PC-3 (cell line): ENCODE measurements at regions not wholly inside any gene's neighbourhood (a gene's known extent, or its start where the extent isn't known, plus 50 kb on each side); places are given as distances from the start of the nearest gene placed in this dataset.

Source experiments
- ATAC-seq: fragments of 200-7000 bp; cut with Tn5 transposase; 2 replicates; pipeline ENCODE4 v1.9.1; 2020; ENCODE audit warnings: mild to moderate bottlenecking, moderate library complexity
- BruUV-seq: library from RNA; stranded (reverse); fragments of 400-500 nt; replicated peaks from 2 replicates; lab custom pipeline; 2021; lab: Mats Ljungman, UMichigan
- CTCF ChIA-PET: fragments of 300-600 bp; sonication (Branson Sonifier 250); formaldehyde crosslinking; loops from one replicate; lab custom pipeline; 2022; ENCODE audit warnings: antibody characterized with exemption; lab: Charles Lee
- POLR2A ChIA-PET: fragments of 300-600 bp; sonication (Branson Sonifier 250); formaldehyde crosslinking; loops from one replicate; lab custom pipeline; 2022; ENCODE audit warnings: antibody characterized with exemption; ENCODE audit not compliant: unreplicated experiment; lab: Charles Lee
- DNase-seq: peaks from one replicate; pipeline ENCODE4 v3.0.0-alpha.2; 2015
- H2AFZ ChIP-seq: fragments of 300-600 bp; sonication (generic); 2 replicates; pipeline ENCODE4 v1.6.0; 2016; ENCODE audit warnings: antibody characterized with exemption, low read length
- H3F3A ChIP-seq: fragments of 300-600 bp; sonication (generic); one replicate; pipeline ENCODE4 v1.6.0; 2017; ENCODE audit warnings: antibody characterized with exemption, low read length, control low read depth, mild to moderate bottlenecking; ENCODE audit not compliant: unreplicated experiment
- H3K27ac ChIP-seq: fragments of 300-600 bp; sonication (generic); 2 replicates; pipeline ENCODE4 v1.5.1; 2016; ENCODE audit warnings: mild to moderate bottlenecking, low read length
- H3K27me3 ChIP-seq: fragments of 300-600 bp; sonication (generic); 2 replicates; pipeline ENCODE4 v1.6.1; 2016; ENCODE audit warnings: low read length, mixed read lengths
- H3K36me3 ChIP-seq: fragments of 300-600 bp; sonication (generic); 2 replicates; pipeline ENCODE4 v1.6.1; 2016; ENCODE audit warnings: low read depth, mixed run types, low read length, mixed read lengths
- H3K4me1 ChIP-seq: fragments of 300-600 bp; sonication (generic); 2 replicates; pipeline ENCODE4 v1.5.1; 2016; ENCODE audit warnings: low read length; ENCODE audit not compliant: insufficient read depth
- H3K4me2 ChIP-seq: fragments of 300-600 bp; sonication (generic); 2 replicates; pipeline ENCODE4 v1.6.0; 2016; ENCODE audit warnings: low read length
- H3K4me3 ChIP-seq: fragments of 300-600 bp; sonication (generic); 2 replicates; pipeline ENCODE4 v1.5.1; 2016; ENCODE audit warnings: mild to moderate bottlenecking, low read length, mixed read lengths
- H3K79me2 ChIP-seq: fragments of 300-600 bp; sonication (generic); 2 replicates; pipeline ENCODE4 v1.6.1; 2017; ENCODE audit warnings: low read length, mixed read lengths
- H3K9ac ChIP-seq: fragments of 300-600 bp; sonication (generic); 2 replicates; pipeline ENCODE4 v1.6.0; 2016; ENCODE audit warnings: mild to moderate bottlenecking, low read length
- H3K9me2 ChIP-seq: fragments of 300-600 bp; sonication (generic); replicated peaks from 2 replicates; pipeline ENCODE4 v1.6.1; 2016; ENCODE audit warnings: mixed run types, low read length, mixed read lengths
- H3K9me3 ChIP-seq: fragments of 300-600 bp; sonication (generic); 2 replicates; pipeline ENCODE4 v1.6.1; 2016; ENCODE audit warnings: low read length, mixed read lengths
- H4K20me1 ChIP-seq: fragments of 300-600 bp; sonication (generic); 2 replicates; pipeline ENCODE4 v1.6.1; 2016; ENCODE audit warnings: low read length, mixed read lengths
- CTCF ChIP-seq: fragments of 300-600 bp; sonication (generic); conservative IDR thresholded peaks from 2 replicates; pipeline ENCODE4 v1.5.1; 2017; ENCODE audit warnings: antibody characterized with exemption, low read depth, mild to moderate bottlenecking, low read length
- EZH2 ChIP-seq: fragments of 300-600 bp; sonication (generic); IDR thresholded peaks from one replicate; pipeline ENCODE4 v1.6.1; 2017; ENCODE audit warnings: antibody characterized with exemption, mild to moderate bottlenecking, low read length; ENCODE audit not compliant: unreplicated experiment
- EZH2phosphoT487 ChIP-seq: fragments of 300-600 bp; sonication (generic); IDR thresholded peaks from 2 replicates; pipeline ENCODE4 v1.6.1; 2018; ENCODE audit warnings: mild to moderate bottlenecking, antibody characterized with exemption, low read length, borderline replicate concordance
- intact Hi-C: fragments of 100-400 bp; cut with micrococcal nuclease; formaldehyde crosslinking; loops from 2 replicates; pipeline ENCODE4 v1.9.0; 2023

GRCh38 chr3:80244390-80244789, 476.6 kb upstream of the ROBO1 start:
- H3K79me2 ChIP-seq = no peaks in the 10 kb centered on the region
- no peaks in the 10 kb centered on the region for H3F3A ChIP-seq
- no peaks in the 10 kb centered on the region for H3K27me3 ChIP-seq
- no peak for TF ChIP-seq EZH2
- TF ChIP-seq EZH2phosphoT487 = no peak
- no peak for TF ChIP-seq CTCF
- ChIA-PET POLR2A (no interaction called here), CTCF (no interaction called here)
- H3K4me1 ChIP-seq = no peaks in the 10 kb centered on the region
- no peak overlapping the region for H3K4me3 ChIP-seq
- no peak overlapping the region for H3K27ac ChIP-seq
- H3K9me2 ChIP-seq = no peaks in the 10 kb centered on the region
- no TSS peak for BruUV-seq
- H3K9ac ChIP-seq = no peak overlapping the region
- no peak overlapping the region for H3K4me2 ChIP-seq
- ATAC-seq (no peak), DNase-seq (no peak)
- H3K9me3 ChIP-seq = no peaks in the 10 kb centered on the region
- no peak overlapping the region for H2AFZ ChIP-seq
- H4K20me1 ChIP-seq = no peaks in the 10 kb centered on the region
- intact Hi-C loops = no loop called here
- no peaks in the 10 kb centered on the region for H3K36me3 ChIP-seq

GRCh38 chr3:80241791-80242190, 474.0 kb upstream of the ROBO1 start:
- no peaks in the 10 kb centered on the region for H3K9me3 ChIP-seq
- ChIA-PET POLR2A (no interaction called here), CTCF (no interaction called here)
- no peak for TF ChIP-seq EZH2
- no peak for TF ChIP-seq CTCF
- no peak for TF ChIP-seq EZH2phosphoT487
- intact Hi-C loops = no loop called here
- DNase-seq (no peak), ATAC-seq (no peak)
- H3K79me2 ChIP-seq = no peaks in the 10 kb centered on the region
- no peaks in the 10 kb centered on the region for H3K4me1 ChIP-seq
- no peaks in the 10 kb centered on the region for H3K36me3 ChIP-seq
- H3K9me2 ChIP-seq = no peaks in the 10 kb centered on the region
- H3K4me2 ChIP-seq = no peak overlapping the region
- no peaks in the 10 kb centered on the region for H3F3A ChIP-seq
- H4K20me1 ChIP-seq = no peaks in the 10 kb centered on the region
- no peak overlapping the region for H3K27ac ChIP-seq
- no peak overlapping the region for H3K9ac ChIP-seq
- H2AFZ ChIP-seq = no peak overlapping the region
- H3K4me3 ChIP-seq = no peak overlapping the region
- no peaks in the 10 kb centered on the region for H3K27me3 ChIP-seq
- no TSS peak for BruUV-seq

- peaks cover 4% of the 10 kb centered on the region for H3K4me1 ChIP-seq
- H3K4me2 ChIP-seq = no peak overlapping the region
- no peaks in the 10 kb centered on the region for H3K9me2 ChIP-seq
- no peak for TF ChIP-seq EZH2phosphoT487
- no peak for TF ChIP-seq EZH2
- TF ChIP-seq CTCF = no peak
- no peaks in the 10 kb centered on the region for H3K79me2 ChIP-seq
- no peaks in the 10 kb centered on the region for H3K9me3 ChIP-seq
- no peaks in the 10 kb centered on the region for H3K27me3 ChIP-seq
- H3K27ac ChIP-seq = no peak overlapping the region
- H3K9ac ChIP-seq = no peak overlapping the region
- no TSS peak for BruUV-seq
- intact Hi-C loops = no loop called here
- DNase-seq (no peak), ATAC-seq (no peak)
- ChIA-PET POLR2A (no interaction called here), CTCF (no interaction called here)
- H3K4me3 ChIP-seq = no peak overlapping the region
- no peaks in the 10 kb centered on the region for H3F3A ChIP-seq
- H4K20me1 ChIP-seq = no peaks in the 10 kb centered on the region
- H3K36me3 ChIP-seq = no peaks in the 10 kb centered on the region
- no peak overlapping the region for H2AFZ ChIP-seq
Measured at GRCh38 chr3:80239301-80239700, 471.5 kb upstream of the ROBO1 start.
